Epithelial cell of proximal tubule (primary cell): ENCODE measurements at regions not wholly inside any gene's neighbourhood (a gene's known extent, or its start where the extent isn't known, plus 50 kb on each side); places are given as distances from the start of the nearest gene placed in this dataset.
"Not testable (repeated sequence)": the region's sequence is repeated elsewhere in the genome, so short reads cannot be mapped to it uniquely, and the experiment has no call there.

Experiments used
- DNase-seq: peaks from one replicate; pipeline ENCODE4 v3.0.0-alpha.2; 2011; ENCODE audit warnings: low read depth
- H3K4me3 ChIP-seq: 2 replicates; pipeline ENCODE4 v1.5.1; 2011; ENCODE audit warnings: low read depth, mild to moderate bottlenecking, low read length
- CTCF ChIP-seq: conservative IDR thresholded peaks from 2 replicates; pipeline ENCODE4 v1.5.1; 2012; ENCODE audit warnings: low read depth, mild to moderate bottlenecking, low read length

DNA sequence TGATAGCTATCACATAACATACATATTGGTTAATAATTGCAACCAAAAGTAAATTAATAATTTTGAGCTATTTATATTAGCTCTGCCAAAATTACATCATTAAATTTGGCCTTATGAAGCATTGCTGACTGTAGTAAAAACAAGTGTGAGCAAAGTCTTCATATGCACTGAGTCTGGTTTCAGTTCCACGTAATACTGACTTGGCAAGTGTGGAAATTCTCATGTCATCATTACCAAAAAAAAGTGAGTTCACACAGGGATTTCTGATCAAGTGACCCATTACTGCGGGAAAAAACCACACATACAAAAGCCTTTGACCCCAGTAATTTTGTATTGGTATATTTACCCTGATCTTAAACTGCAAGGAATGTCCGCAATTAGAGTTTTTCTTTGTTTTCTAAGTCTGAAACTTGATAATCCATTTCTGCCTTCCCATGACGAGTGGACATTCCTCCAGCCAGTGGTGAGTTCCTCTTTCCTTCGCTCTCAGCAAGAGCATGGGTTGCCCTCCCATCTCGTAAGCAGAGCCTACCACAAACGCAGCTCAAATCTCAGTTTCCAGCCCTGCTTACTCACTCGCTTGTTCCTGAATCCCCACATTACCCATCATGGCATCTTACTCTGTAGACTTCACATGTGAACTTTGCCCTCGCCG is 220.2 kb upstream of the DMRT1 start:
- no peak for DNase-seq
- H3K4me3 ChIP-seq: no peak overlapping the region
- TF ChIP-seq CTCF: no peak

- DNase-seq: no peak
- no peak overlapping the region for H3K4me3 ChIP-seq
- no peak for TF ChIP-seq CTCF
Measured at GRCh38 chr9:624935-625500, 216.5 kb upstream of the DMRT1 start.

GRCh38 chr9:625613-626012 is 215.9 kb upstream of the DMRT1 start:
- no peak for TF ChIP-seq CTCF
- no peak for DNase-seq
- H3K4me3 ChIP-seq: no peak overlapping the region

GRCh38 chr9:626114-626513 is 215.4 kb upstream of the DMRT1 start:
- not testable (repeated sequence) for DNase-seq, H3K4me3 ChIP-seq

DNA sequence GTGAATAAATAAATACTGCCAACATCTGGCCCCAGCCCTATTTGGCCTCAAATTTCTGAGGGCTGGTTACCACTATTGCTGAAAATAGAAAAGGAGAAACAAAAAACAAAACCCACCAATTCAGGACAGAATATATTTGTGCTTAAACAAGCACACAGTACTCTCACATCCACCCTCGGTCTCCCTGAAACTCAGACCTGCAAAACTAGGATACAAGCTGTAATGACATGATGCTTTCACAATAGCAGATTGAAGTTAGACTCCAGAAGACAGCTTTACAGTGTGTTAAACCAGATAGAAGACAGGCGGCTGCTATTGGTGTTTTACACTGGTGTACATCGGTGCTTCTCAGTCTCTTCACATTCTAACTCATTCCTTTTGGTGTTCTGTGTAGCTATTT is 214.9 kb upstream of the DMRT1 start:
- DNase-seq: no peak
- TF ChIP-seq CTCF: no peak
- no peak overlapping the region for H3K4me3 ChIP-seq

DNA sequence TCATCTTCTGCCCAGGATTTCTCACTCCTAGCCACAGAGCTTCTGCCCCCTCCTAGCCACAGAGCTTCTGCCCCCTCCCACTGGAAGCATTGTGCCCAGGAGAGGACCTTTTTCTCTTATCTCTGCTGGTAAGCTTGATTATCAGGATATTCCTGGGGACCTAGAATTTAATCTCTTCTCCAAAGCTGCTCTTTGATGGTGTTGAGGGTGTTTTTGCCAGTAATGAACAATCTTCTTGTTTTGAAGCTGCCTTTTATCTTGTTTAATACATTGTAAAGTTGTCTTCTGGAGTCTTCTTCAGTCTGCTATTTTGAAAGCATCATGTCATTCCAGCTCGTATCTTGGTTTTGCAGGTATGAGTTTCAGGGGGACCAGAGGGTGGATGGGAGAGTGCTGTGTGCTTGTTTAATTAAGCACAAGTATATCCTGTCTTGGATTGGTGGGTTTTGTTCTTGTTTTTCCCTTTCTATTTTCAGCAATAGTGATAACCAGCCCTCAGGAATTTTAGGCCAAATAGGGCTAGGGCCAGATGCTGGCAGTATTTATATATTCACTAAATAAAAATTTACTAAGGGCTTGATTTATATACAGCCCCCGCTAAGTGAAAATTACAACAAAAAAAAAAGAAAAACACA is 214.0 kb upstream of the DMRT1 start:
- no peak for DNase-seq
- no peak for TF ChIP-seq CTCF
- no peak overlapping the region for H3K4me3 ChIP-seq

DNA sequence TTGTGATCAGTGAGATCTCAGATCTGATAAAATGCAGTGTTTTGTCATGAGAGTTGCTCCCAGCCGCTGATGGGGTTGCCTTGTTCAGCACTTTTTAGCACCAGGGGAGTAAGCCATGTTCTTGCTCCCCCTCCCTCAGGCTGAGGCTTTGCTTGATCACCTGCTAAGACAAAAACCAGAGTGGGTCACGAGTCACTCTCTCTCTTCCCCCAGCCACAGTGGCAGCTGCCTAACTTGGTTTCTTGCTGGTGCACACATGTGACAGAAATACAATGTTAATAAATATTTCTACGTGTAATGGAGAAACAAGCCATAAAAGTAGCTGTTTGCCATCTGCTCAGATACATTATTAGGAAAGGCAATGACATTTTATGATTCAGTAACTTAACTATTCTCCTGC is 212.4 kb upstream of the DMRT1 start:
- no peak overlapping the region for H3K4me3 ChIP-seq
- DNase-seq: no peak
- no peak for TF ChIP-seq CTCF
